HEK293 (cell line): ENCODE measurements at regions not wholly inside any gene's neighbourhood (a gene's known extent, or its start where the extent isn't known, plus 50 kb on each side); places are given as distances from the start of the nearest gene placed in this dataset.

Source experiments
- BCL11B ChIP-seq: fragments of 450-650 bp; formaldehyde crosslinking; IDR thresholded peaks from 2 replicates; pipeline ENCODE4 v1.5.1; 2016; ENCODE audit warnings: low read depth, missing biosample characterization, missing genetic modification characterization
- HOXC10 ChIP-seq: sonication (generic); formaldehyde crosslinking; IDR thresholded peaks from 2 replicates; pipeline ENCODE4 v1.8.1; 2023; ENCODE audit warnings: mild to moderate bottlenecking, missing genetic modification reagents
- TRIM28 ChIP-seq: IDR thresholded peaks from 2 replicates; pipeline ENCODE4 v1.6.1; 2011; ENCODE audit warnings: low read length, control low read depth, borderline replicate concordance
- ZFP69B ChIP-seq: fragments of 450-650 bp; formaldehyde crosslinking; IDR thresholded peaks from 2 replicates; pipeline ENCODE4 v1.5.1; 2016; ENCODE audit warnings: missing biosample characterization, missing genetic modification characterization
- ZNF114 ChIP-seq: fragments of 450-650 bp; formaldehyde crosslinking; IDR thresholded peaks from 2 replicates; pipeline ENCODE4 v1.5.0; 2017; ENCODE audit warnings: missing biosample characterization, missing genetic modification characterization
- ZNF274 ChIP-seq, 2 experiments: fragments of 200-500 bp in 1 of 2; fragments of 450-650 bp in 1 of 2; sonication (Bioruptor generic) in 1 of 2; formaldehyde crosslinking in 1 of 2; IDR thresholded peaks; 2 replicates each; pipeline versions ENCODE4 v1.5.1 to v1.6.1; 2014 to 2016; ENCODE audit warnings: borderline replicate concordance in 1 of 2, inconsistent platforms in 1 of 2, low read length in 1 of 2, missing biosample characterization in 1 of 2, missing genetic modification characterization in 1 of 2
- ZNF549 ChIP-seq: fragments of 450-650 bp; IDR thresholded peaks from 2 replicates; pipeline ENCODE4 v1.5.1; 2018; ENCODE audit warnings: missing biosample characterization, missing genetic modification characterization, mild to moderate bottlenecking, inconsistent platforms, moderate library complexity
- TF ChIP-seq, protein P1 (sequence below): fragments of 450-650 bp; formaldehyde crosslinking; IDR thresholded peaks from 2 replicates; pipeline ENCODE4 v1.5.1; 2016; ENCODE audit warnings: missing biosample characterization, missing genetic modification characterization
- TF ChIP-seq, protein P2 (sequence below): fragments of 450-650 bp; formaldehyde crosslinking; IDR thresholded peaks from 2 replicates; pipeline ENCODE4 v1.5.1; 2016; ENCODE audit warnings: missing biosample characterization, missing genetic modification characterization, low read depth

DNA sequence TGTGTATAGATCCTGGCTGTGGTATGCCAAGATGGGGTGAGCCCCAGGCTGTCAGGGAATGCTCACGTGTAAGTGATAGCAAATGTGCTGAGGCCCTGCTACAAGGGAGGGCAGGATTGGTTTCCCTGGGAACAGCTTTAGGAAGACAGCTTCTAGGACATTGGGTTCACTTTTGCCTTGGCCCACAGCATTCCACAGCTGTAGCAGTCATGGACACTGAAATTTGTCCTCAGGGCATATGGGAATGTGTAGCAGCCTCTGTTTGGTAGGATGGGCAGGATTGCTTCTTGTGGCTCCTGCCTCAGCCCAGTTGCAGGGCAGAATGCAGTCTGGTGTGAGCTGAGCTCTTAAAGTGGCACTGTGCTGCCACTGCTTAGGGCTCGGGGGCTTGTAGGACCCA lies 1061.7 kb upstream of the WWC1 start:
- TF ChIP-seq BCL11B (tag by site-specific recombination) (no peak), ZNF549 (tag by site-specific recombination) (no peak), HOXC10 (CRISPR knock-in tag) (no peak), TRIM28 (no peak), ZFP69B (tag by site-specific recombination) (no peak), ZNF274 (IDR thresholded peaks at IDR 0.05; ENCODE audit: low read length) (no peak), ZNF274 (tag by site-specific recombination; IDR thresholded peaks at IDR 0.05; ENCODE audit: borderline replicate concordance) (no peak), ZNF114 (tag by site-specific recombination) (no peak)
- TF ChIP-seq, protein P1, sequence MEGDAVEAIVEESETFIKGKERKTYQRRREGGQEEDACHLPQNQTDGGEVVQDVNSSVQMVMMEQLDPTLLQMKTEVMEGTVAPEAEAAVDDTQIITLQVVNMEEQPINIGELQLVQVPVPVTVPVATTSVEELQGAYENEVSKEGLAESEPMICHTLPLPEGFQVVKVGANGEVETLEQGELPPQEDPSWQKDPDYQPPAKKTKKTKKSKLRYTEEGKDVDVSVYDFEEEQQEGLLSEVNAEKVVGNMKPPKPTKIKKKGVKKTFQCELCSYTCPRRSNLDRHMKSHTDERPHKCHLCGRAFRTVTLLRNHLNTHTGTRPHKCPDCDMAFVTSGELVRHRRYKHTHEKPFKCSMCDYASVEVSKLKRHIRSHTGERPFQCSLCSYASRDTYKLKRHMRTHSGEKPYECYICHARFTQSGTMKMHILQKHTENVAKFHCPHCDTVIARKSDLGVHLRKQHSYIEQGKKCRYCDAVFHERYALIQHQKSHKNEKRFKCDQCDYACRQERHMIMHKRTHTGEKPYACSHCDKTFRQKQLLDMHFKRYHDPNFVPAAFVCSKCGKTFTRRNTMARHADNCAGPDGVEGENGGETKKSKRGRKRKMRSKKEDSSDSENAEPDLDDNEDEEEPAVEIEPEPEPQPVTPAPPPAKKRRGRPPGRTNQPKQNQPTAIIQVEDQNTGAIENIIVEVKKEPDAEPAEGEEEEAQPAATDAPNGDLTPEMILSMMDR: no peak
- TF ChIP-seq, protein P2, sequence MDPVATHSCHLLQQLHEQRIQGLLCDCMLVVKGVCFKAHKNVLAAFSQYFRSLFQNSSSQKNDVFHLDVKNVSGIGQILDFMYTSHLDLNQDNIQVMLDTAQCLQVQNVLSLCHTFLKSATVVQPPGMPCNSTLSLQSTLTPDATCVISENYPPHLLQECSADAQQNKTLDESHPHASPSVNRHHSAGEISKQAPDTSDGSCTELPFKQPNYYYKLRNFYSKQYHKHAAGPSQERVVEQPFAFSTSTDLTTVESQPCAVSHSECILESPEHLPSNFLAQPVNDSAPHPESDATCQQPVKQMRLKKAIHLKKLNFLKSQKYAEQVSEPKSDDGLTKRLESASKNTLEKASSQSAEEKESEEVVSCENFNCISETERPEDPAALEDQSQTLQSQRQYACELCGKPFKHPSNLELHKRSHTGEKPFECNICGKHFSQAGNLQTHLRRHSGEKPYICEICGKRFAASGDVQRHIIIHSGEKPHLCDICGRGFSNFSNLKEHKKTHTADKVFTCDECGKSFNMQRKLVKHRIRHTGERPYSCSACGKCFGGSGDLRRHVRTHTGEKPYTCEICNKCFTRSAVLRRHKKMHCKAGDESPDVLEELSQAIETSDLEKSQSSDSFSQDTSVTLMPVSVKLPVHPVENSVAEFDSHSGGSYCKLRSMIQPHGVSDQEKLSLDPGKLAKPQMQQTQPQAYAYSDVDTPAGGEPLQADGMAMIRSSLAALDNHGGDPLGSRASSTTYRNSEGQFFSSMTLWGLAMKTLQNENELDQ (tag by site-specific recombination): no peak
